GM21576 (cell line): ENCODE measurements at regions not wholly inside any gene's neighbourhood (a gene's known extent, or its start where the extent isn't known, plus 50 kb on each side); places are given as distances from the start of the nearest gene placed in this dataset.

Source experiments
- ATAC-seq: cut with Tn5 transposase; IDR thresholded peaks from one replicate; pipeline ENCODE4 v1.9.1; 2021; ENCODE audit warnings: mild to moderate bottlenecking, moderate library complexity; ENCODE audit not compliant: unreplicated experiment

- ATAC-seq = no peak
Measured at GRCh38 chr2:15701341-15701907, 109.8 kb downstream of the DDX1 start.

GRCh38 chr2:15701991-15702390, 110.3 kb downstream of the DDX1 start:
- ATAC-seq = no peak

GRCh38 chr2:15702452-15702851, 110.8 kb downstream of the DDX1 start:
- no peak for ATAC-seq

- ATAC-seq = no peak
Measured at GRCh38 chr2:15703365-15703869, 111.7 kb downstream of the DDX1 start.

GRCh38 chr2:15704086-15704787, 112.6 kb downstream of the DDX1 start:
- ATAC-seq = no peak

- no peak for ATAC-seq
Measured at GRCh38 chr2:15704788-15705115, 113.1 kb downstream of the DDX1 start.

- no peak for ATAC-seq
Measured at GRCh38 chr2:15705310-15705709, 113.6 kb downstream of the DDX1 start.

GRCh38 chr2:15705839-15706386, 114.2 kb downstream of the DDX1 start:
- no peak for ATAC-seq

GRCh38 chr2:15706424-15706823, 114.8 kb downstream of the DDX1 start:
- no peak for ATAC-seq

- no peak for ATAC-seq
Measured at GRCh38 chr2:15706986-15707632, 115.4 kb downstream of the DDX1 start.

GRCh38 chr2:15708161-15708560, 116.5 kb downstream of the DDX1 start:
- ATAC-seq = no peak

- ATAC-seq = no peak
Measured at GRCh38 chr2:15708865-15709820, 117.5 kb downstream of the DDX1 start.

GRCh38 chr2:15711126-15711860, 119.6 kb downstream of the DDX1 start:
- no peak for ATAC-seq

GRCh38 chr2:15712551-15713342, 121.1 kb downstream of the DDX1 start:
- no peak for ATAC-seq

- no peak for ATAC-seq
Measured at GRCh38 chr2:15713475-15713874, 121.8 kb downstream of the DDX1 start.

GRCh38 chr2:15714002-15714401, 122.3 kb downstream of the DDX1 start:
- ATAC-seq = no peak

GRCh38 chr2:15714609-15715008, 122.9 kb downstream of the DDX1 start:
- ATAC-seq = no peak

GRCh38 chr2:15715596-15715995, 123.9 kb downstream of the DDX1 start:
- ATAC-seq = no peak
